NCI-H146 (cell line): ENCODE measurements at regions not wholly inside any gene's neighbourhood (a gene's known extent, or its start where the extent isn't known, plus 50 kb on each side); places are given as distances from the start of the nearest gene placed in this dataset.
"Not testable (repeated sequence)": the region's sequence is repeated elsewhere in the genome, so short reads cannot be mapped to it uniquely, and the experiment has no call there.

Experiments used
- DNase-seq: peaks from one replicate; lab custom pipeline; 2025; lab: John Stamatoyannopoulos, UW

DNA sequence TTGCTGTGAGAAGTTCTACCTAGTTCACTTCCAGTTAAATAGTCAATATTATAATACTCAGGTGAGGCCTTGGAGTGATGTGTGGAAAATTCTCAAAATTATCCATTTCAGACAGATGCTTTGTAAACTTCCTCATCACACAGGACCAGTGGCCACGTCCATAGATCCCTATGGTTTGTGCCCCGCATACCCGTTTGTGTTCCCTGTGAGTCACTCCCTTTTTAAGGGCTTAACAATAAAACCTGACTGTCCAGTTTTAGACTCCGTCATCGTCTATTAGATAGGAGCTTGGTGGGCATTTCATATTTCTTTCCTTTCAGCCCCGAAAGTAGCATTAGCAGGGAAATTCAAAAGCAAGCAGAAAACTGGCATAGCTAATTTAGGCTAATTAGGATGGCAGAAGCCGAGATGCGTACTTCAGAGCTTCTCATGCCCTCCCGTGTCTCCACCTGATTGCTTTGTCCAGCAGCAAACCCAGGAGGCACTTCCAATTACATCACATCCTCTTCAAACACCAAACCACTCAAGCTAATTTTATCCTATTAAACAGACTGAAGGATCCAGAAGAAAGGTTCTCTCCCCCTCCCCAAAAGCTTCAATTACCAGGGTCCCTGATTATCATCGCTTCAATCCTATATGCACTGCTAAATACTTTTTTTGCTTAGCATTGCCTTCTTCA, 186.6 kb upstream of the OTX2 start:
- peak; percentile 70 for DNase-seq

- DNase-seq = no peak
These were observed 184.7 kb upstream of the OTX2 start for GRCh38 chr14:56995010-56995409.

DNA sequence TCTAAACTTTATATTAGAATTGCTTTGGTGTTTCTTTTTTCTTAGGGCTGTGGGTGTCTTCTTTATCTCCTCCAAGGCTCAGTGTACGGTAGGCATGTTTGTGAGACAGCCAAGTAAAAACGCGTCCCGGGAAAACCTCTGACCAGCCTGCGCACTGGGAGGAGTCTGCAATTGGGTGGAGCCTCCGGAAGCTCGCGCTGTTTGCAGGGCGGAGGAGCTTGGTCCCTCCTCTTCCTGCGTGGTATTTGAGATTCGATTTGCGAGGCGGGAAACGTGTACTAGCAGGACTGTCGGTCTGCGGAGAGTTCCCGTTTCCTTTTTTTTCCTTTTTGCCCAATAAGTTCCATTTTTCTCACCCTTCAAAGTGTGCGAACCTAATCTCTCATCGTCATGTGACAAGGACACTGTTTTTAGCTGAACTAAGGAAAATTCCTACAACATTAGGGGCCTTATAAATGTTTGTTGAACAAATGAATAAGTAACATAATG, 182.1 kb upstream of the OTX2 start:
- no peak for DNase-seq

DNA sequence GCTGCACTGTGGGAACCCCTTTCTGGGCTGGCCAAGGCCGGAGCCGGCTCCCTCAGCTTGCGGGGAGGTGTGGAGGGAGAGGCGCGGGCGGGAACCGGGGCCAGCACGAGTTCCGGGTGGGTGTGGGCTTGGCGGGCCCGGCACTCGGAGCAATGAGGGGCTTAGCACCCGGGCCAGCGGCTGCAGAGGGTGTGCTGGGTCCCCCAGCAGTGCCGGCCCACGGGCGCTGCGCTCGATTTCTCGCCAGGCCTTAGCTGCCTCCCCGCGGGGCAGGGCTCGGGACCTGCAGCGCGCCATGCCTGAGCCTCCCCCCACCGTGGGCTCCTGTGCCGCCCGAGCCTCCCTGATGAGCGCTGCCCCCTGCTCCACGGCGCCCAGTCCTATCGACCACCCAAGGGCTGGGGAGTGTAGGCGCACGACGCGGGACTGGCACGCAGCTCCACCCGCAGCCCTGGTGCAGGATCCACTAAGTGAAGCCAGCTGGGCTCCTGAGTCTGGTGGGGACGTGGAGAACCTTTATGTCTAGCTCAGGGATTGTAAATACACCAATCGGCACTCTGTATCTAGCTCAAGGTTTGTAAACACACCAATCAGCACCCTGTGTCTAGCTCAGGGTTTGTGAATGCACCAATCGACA, 180.8 kb upstream of the OTX2 start:
- DNase-seq = not testable (repeated sequence)

GRCh38 chr14:56989359-56989758, 179.1 kb upstream of the OTX2 start:
- no peak for DNase-seq

DNA sequence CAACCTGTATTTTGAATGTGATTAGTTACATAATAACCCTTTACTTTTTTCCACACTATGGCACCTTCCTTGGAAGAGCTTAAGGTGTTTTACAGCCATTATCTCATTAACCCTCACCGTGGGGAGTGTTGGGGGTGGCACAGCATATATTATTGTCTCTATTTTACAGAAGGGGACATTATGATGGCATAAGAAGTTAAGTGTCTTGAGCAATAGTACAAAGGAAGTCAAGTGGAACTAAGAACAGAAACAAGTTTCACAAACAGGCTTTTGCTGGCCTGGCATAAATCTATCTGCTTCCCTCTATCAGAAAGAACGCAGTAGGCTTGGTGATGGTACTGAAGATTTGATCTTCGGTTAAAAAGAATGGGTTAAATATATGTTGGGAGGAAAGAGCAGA, 169.7 kb upstream of the OTX2 start:
- no peak for DNase-seq

GRCh38 chr14:56976211-56976610, 165.9 kb upstream of the OTX2 start:
- DNase-seq = no peak

DNA sequence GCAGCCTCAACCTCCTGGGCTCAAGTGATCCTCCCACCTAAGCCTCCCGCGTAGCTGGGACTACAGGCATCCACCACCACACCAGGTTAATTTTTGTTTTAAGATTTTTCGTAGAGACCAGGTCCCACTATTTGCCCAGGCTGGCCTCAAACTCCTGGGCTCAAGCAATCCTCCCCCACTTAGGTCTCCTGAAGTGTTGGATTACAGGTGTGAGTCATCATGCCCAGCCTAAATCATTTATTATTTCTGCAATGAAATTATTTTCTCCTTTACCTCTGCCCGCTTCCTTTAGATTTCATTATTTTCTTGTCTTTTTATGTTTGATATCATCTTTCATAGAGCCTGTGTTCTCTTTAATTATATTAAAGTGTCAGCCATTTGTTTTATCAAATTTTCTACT, 165.2 kb upstream of the OTX2 start:
- DNase-seq = no peak

GRCh38 chr14:56972948-56973347, 162.7 kb upstream of the OTX2 start:
- DNase-seq = no peak

GRCh38 chr14:56964895-56965294, 154.6 kb upstream of the OTX2 start:
- DNase-seq = no peak

DNA sequence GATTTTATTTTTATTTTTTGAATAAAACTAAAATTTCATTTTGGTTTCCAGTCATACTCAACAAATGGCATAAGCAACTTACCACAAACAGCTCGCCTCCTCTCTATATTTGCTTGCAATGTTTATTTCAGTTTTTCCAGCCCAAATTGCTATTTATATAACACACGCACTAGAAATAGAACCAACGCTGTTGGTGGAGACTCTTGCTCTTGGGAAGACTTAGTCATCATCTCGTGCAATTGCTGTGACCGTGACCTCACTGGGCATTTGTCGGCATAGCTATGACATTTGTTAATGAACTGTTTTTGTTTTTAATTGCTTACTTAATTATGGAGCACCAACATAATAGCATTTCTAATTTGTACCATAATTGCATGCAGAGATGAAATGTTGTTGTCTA, 153.1 kb upstream of the OTX2 start:
- no peak for DNase-seq

- DNase-seq = no peak
These were observed 152.3 kb upstream of the OTX2 start for GRCh38 chr14:56962444-56963080.

DNA sequence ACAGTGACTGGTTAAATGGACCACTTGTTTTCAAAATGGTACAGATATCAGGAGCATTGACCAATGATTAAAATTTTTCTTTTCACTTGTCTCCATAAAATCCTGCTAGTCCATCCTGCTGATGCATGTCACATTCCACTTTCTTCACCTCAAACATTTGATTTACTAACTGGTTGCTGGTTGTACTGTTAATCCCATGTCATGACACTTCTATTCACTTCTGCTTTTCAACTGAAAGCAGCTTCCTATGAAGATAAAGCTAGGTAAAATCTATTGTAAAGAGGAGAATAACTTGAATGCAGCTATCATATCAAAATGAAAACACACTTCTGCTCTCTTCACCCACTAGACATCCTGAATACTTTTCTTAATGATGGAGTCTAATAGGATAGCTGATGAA, 149.6 kb upstream of the OTX2 start:
- no peak for DNase-seq

DNA sequence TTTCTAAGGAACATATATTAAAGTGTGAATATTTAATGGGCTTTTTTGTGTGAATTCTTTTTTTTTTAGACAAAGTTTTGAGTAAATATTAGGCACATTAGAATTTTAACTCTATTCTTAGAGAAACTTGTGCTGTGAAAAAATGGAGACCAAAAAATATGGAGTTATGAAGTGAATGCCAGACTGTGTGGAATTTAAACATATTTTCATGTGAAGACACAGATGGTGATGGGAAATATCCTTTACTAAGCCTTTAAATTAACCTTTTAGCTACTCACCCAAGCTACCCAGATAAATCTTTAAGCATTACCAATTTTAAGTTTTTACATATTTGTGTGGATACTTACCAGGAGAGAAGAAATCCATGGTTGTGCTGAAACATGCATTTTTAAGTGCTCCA, 148.8 kb upstream of the OTX2 start:
- no peak for DNase-seq

DNA sequence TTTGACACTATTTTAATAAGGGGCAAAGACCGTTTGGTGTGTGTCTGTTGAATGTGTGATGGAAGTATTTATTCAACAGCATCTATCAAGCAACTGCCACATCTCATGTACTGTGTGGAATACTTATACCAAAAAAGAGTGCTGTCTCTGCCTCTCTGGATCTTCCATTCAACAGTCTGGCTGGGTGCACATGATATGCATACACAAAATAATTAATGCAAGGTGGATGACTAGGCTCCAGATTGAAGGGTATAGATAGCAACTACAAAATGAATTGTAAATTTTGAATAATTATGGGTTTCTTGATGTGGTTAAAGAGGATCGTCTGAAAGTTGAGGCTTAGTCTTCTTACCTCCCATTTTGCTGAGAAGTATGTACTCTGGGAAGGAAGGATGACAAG, 145.9 kb upstream of the OTX2 start:
- DNase-seq = no peak

DNA sequence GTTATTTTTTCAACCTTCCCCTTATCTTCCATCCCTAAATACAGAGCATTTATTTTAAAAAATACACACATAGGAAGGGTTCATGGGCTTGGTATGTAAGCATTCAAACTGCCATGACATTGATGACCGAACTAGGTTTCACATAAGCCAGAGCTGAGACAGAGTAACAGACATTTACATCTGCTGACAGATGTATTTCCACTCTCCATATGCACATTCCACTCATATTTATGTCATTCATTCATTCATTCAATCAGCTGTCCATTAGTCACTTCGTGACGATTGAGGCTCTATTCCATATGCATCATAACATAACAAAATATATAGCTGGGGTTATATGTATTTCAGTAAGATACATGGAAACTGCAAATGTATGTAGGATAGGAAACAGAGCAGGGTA, 145.5 kb upstream of the OTX2 start:
- DNase-seq = no peak

DNA sequence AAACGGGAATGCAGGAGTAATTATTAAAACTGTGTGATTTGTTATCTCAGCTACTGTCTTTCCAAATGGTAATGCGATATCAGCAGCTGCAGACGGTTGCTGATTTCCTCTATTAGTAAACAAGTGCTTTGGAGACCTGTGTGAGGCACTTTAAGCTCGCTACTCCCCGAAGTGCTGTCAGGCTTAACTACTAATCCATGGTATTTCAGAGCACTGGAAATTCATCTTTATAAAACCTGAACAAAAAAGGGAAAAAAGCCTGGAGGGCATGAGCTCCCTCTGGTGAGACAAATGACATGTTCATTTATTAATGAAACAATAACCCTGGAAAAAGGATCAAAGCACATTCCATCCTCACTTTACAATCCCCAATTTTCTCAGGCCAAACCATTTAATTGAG, 143.6 kb upstream of the OTX2 start:
- DNase-seq = peak; percentile 53

GRCh38 chr14:56952766-56953473, 142.6 kb upstream of the OTX2 start:
- no peak for DNase-seq

- no peak for DNase-seq
These were observed 139.5 kb upstream of the OTX2 start for GRCh38 chr14:56949828-56950227.

GRCh38 chr14:56945291-56945690, 135.0 kb upstream of the OTX2 start:
- no peak for DNase-seq

- no peak for DNase-seq
These were observed 134.1 kb upstream of the OTX2 start for GRCh38 chr14:56944397-56944796.

DNA sequence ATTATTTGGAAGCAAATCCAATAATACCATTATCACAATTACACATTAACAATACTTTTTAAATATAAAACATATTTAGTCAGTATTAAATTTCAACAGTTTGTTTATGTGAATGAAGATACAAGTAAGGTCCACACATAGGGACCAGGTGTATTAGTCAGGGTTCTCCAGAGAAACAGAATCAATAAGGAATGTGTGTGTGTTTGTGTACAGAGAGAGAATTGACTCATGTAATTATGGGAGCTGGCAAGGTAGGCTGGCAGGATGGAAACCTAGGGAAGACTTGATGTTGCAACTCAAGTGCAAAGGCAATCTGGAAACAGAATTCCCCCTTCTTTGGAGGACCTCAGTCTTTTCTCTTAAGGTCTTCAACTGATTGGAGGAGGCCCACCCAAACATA, 123.2 kb upstream of the OTX2 start:
- peak; percentile 22 for DNase-seq
